22Rv1 (cell line): ENCODE measurements at regions not wholly inside any gene's neighbourhood (a gene's known extent, or its start where the extent isn't known, plus 50 kb on each side); places are given as distances from the start of the nearest gene placed in this dataset.

Experiments used
- ZFX ChIP-seq: fragments of 450-650 bp; IDR thresholded peaks from 2 replicates; pipeline ENCODE4 v1.6.1; 2017; ENCODE audit warnings: antibody characterized with exemption, borderline replicate concordance
- TF ChIP-seq, protein P1 (sequence below): fragments of 450-650 bp; IDR thresholded peaks from 2 replicates; pipeline ENCODE4 v1.5.1; 2017; ENCODE audit warnings: mild to moderate bottlenecking

DNA sequence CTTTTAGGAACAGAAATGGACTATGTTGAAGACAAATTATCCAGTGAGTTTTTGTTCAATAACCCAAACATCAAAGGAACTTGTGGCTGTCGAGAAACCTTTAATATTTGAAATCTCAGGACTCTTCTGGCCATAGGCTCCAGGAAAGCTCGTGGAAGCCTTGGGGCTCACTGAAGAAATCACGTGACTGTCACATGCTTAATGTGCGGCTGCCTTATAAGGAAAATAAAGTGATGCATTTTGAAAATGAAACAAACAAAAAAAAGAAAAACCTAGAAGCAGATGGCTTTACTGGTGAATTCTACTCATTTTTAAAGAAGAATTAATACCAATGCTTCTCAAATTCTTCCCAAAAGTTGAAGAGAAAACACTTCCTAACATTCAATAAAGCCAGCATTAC is 228.4 kb upstream of the RAB4A start:
- TF ChIP-seq, protein P1, sequence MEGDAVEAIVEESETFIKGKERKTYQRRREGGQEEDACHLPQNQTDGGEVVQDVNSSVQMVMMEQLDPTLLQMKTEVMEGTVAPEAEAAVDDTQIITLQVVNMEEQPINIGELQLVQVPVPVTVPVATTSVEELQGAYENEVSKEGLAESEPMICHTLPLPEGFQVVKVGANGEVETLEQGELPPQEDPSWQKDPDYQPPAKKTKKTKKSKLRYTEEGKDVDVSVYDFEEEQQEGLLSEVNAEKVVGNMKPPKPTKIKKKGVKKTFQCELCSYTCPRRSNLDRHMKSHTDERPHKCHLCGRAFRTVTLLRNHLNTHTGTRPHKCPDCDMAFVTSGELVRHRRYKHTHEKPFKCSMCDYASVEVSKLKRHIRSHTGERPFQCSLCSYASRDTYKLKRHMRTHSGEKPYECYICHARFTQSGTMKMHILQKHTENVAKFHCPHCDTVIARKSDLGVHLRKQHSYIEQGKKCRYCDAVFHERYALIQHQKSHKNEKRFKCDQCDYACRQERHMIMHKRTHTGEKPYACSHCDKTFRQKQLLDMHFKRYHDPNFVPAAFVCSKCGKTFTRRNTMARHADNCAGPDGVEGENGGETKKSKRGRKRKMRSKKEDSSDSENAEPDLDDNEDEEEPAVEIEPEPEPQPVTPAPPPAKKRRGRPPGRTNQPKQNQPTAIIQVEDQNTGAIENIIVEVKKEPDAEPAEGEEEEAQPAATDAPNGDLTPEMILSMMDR, result no peak
- TF ChIP-seq ZFX, result no peak
